ENCODE measurements at regions not wholly inside any gene's neighbourhood (a gene's known extent, or its start where the extent isn't known, plus 50 kb on each side); places are given as distances from the start of the nearest gene placed in this dataset.

GRCh38 chr7:69448071-69448470, 150.2 kb upstream of the AUTS2 start (continued):
- TF ChIP-seq, protein P1, sequence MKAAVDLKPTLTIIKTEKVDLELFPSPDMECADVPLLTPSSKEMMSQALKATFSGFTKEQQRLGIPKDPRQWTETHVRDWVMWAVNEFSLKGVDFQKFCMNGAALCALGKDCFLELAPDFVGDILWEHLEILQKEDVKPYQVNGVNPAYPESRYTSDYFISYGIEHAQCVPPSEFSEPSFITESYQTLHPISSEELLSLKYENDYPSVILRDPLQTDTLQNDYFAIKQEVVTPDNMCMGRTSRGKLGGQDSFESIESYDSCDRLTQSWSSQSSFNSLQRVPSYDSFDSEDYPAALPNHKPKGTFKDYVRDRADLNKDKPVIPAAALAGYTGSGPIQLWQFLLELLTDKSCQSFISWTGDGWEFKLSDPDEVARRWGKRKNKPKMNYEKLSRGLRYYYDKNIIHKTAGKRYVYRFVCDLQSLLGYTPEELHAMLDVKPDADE (IDR thresholded peaks at IDR 0.05): no peak
- TF ChIP-seq ZNF114 (CRISPR knock-in tag; IDR thresholded peaks at IDR 0.05): no peak
- TF ChIP-seq EZH2 (IDR thresholded peaks at IDR 0.05; ENCODE audit: low read depth, unreplicated experiment): no peak
- TF ChIP-seq, protein P2, sequence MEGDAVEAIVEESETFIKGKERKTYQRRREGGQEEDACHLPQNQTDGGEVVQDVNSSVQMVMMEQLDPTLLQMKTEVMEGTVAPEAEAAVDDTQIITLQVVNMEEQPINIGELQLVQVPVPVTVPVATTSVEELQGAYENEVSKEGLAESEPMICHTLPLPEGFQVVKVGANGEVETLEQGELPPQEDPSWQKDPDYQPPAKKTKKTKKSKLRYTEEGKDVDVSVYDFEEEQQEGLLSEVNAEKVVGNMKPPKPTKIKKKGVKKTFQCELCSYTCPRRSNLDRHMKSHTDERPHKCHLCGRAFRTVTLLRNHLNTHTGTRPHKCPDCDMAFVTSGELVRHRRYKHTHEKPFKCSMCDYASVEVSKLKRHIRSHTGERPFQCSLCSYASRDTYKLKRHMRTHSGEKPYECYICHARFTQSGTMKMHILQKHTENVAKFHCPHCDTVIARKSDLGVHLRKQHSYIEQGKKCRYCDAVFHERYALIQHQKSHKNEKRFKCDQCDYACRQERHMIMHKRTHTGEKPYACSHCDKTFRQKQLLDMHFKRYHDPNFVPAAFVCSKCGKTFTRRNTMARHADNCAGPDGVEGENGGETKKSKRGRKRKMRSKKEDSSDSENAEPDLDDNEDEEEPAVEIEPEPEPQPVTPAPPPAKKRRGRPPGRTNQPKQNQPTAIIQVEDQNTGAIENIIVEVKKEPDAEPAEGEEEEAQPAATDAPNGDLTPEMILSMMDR (conservative IDR thresholded peaks at IDR 0.05; ENCODE audit: low read depth in 2 of 2): no peak
- TF ChIP-seq, protein P3, sequence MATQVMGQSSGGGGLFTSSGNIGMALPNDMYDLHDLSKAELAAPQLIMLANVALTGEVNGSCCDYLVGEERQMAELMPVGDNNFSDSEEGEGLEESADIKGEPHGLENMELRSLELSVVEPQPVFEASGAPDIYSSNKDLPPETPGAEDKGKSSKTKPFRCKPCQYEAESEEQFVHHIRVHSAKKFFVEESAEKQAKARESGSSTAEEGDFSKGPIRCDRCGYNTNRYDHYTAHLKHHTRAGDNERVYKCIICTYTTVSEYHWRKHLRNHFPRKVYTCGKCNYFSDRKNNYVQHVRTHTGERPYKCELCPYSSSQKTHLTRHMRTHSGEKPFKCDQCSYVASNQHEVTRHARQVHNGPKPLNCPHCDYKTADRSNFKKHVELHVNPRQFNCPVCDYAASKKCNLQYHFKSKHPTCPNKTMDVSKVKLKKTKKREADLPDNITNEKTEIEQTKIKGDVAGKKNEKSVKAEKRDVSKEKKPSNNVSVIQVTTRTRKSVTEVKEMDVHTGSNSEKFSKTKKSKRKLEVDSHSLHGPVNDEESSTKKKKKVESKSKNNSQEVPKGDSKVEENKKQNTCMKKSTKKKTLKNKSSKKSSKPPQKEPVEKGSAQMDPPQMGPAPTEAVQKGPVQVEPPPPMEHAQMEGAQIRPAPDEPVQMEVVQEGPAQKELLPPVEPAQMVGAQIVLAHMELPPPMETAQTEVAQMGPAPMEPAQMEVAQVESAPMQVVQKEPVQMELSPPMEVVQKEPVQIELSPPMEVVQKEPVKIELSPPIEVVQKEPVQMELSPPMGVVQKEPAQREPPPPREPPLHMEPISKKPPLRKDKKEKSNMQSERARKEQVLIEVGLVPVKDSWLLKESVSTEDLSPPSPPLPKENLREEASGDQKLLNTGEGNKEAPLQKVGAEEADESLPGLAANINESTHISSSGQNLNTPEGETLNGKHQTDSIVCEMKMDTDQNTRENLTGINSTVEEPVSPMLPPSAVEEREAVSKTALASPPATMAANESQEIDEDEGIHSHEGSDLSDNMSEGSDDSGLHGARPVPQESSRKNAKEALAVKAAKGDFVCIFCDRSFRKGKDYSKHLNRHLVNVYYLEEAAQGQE (IDR thresholded peaks at IDR 0.05; ENCODE audit: unreplicated experiment): no peak

- peaks cover 20% of the 10 kb centered on the region for H3K4me1 Mint-ChIP-seq
- Histone ChIP-seq H3K27me3 (ENCODE audit: insufficient read depth) (peaks cover 19% of the 10 kb centered on the region), H3F3A (replicated peaks; ENCODE audit: low read depth) (0 out of 2 replicates have a peak, but pooled peaks cover 3% of the 10 kb centered on the region), H4K20me1 (replicated peaks; ENCODE audit: insufficient read depth) (no peaks in the 10 kb centered on the region), H3K36me3 (ENCODE audit: insufficient read depth) (no peaks in the 10 kb centered on the region), H3K9me2 (ENCODE audit: insufficient read depth) (no peaks in the 10 kb centered on the region), H3K4me3 (no peak overlapping the region), H3K4me1 (ENCODE audit: insufficient read depth) (peaks cover 12% of the 10 kb centered on the region), H3K4me2 (peak overlapping the region; percentile 32; the same call in 1 of the 2 replicates), H2AFZ (no peak overlapping the region), H3K79me2 (replicated peaks; ENCODE audit: insufficient read depth) (no peaks in the 10 kb centered on the region), H3K27ac (ENCODE audit: low read depth) (no peak overlapping the region)
- no peaks in the 10 kb centered on the region for H3K36me3 Mint-ChIP-seq (ENCODE audit: low read depth)
- DNase-seq (ENCODE audit: low spot score) (peak; percentile 89), ATAC-seq (peak; percentile 94)
- TF ChIP-seq ZNF114 (CRISPR knock-in tag; IDR thresholded peaks at IDR 0.05): no peak
- TF ChIP-seq CREB1 (CRISPR knock-in tag; IDR thresholded peaks at IDR 0.05; ENCODE audit: low read depth): no peak
- TF ChIP-seq, protein P3 (IDR thresholded peaks at IDR 0.05; ENCODE audit: unreplicated experiment): no peak
- TF ChIP-seq POLR2AphosphoS5 (IDR thresholded peaks at IDR 0.05; ENCODE audit: low read depth): no peak
- TF ChIP-seq NANOG (IDR thresholded peaks at IDR 0.05; ENCODE audit: borderline replicate concordance): peak; percentile 89
- H3K9me3 Mint-ChIP-seq: no peaks in the 10 kb centered on the region; the same call in 2 of the 3 replicates
- H3K27me3 Mint-ChIP-seq (ENCODE audit: insufficient read depth, low read depth, poor library complexity): peaks cover 19% of the 10 kb centered on the region
- no peak overlapping the region for H3K4me3 Mint-ChIP-seq
- H3K27ac Mint-ChIP-seq: no peak overlapping the region
These were observed 147.8 kb upstream of the AUTS2 start for GRCh38 chr7:69450456-69450855.
